IMR-90 (cell line): ENCODE measurements at regions not wholly inside any gene's neighbourhood (a gene's known extent, or its start where the extent isn't known, plus 50 kb on each side); places are given as distances from the start of the nearest gene placed in this dataset.

ENCODE experiments used
- ATAC-seq: fragments of 200-7000 bp; cut with Tn5 transposase; 2 replicates; pipeline ENCODE4 v1.9.1; 2020; ENCODE audit warnings: low read depth, mild to moderate bottlenecking, moderate library complexity
- BruUV-seq: library from RNA; stranded (reverse); fragments of 400-500 nt; replicated peaks from 2 replicates; lab custom pipeline; 2021; lab: Mats Ljungman, UMichigan
- CTCF ChIA-PET: fragments of 300-600 bp; formaldehyde crosslinking; extraction: SDS; loops from one replicate; lab custom pipeline; 2021; ENCODE audit warnings: antibody characterized with exemption; lab: Yijun Ruan, JAX
- POLR2A ChIA-PET: fragments of 300-600 bp; sonication (Branson Sonifier 250); formaldehyde crosslinking; loops from one replicate; lab custom pipeline; 2022; ENCODE audit warnings: antibody characterized with exemption; ENCODE audit not compliant: unreplicated experiment; lab: Charles Lee
- DNase-seq: peaks from one replicate; pipeline ENCODE4 v3.0.0; 2013
- H2AFZ ChIP-seq: replicated peaks from 2 replicates; pipeline ENCODE3; 2013; ENCODE audit warnings: low read length, mild to moderate bottlenecking; ENCODE audit not compliant: poor library complexity
- H2AK5ac ChIP-seq: 2 replicates; pipeline ENCODE4 v1.6.1; 2013; ENCODE audit warnings: low read depth, low read length, inconsistent platforms
- H2AK9ac ChIP-seq: replicated peaks from 2 replicates; pipeline ENCODE3; 2013; ENCODE audit warnings: mild to moderate bottlenecking, low read depth, low read length, moderate library complexity; ENCODE audit not compliant: poor library complexity
- H2BK120ac ChIP-seq: 2 replicates; pipeline ENCODE4 v1.6.1; 2013; ENCODE audit warnings: low read depth, low read length, inconsistent platforms
- H2BK15ac ChIP-seq: 3 replicates; pipeline ENCODE4 v1.6.1; 2013; ENCODE audit warnings: low read depth, low read length, inconsistent platforms
- H2BK20ac ChIP-seq: 2 replicates; pipeline ENCODE4 v1.6.1; 2013; ENCODE audit warnings: low read depth, mild to moderate bottlenecking, inconsistent platforms, low read length, moderate library complexity
- H2BK5ac ChIP-seq: 2 replicates; pipeline ENCODE4 v1.6.1; 2013; ENCODE audit warnings: mild to moderate bottlenecking, low read depth, low read length, inconsistent platforms; ENCODE audit not compliant: poor library complexity, severe bottlenecking
- H3K14ac ChIP-seq: replicated peaks from 2 replicates; pipeline ENCODE4 v1.6.1; 2013; ENCODE audit warnings: low read depth, low read length, inconsistent platforms
- H3K18ac ChIP-seq: 2 replicates; pipeline ENCODE4 v1.6.1; 2013; ENCODE audit warnings: low read depth, low read length, control low read depth
- H3K23ac ChIP-seq: 2 replicates; pipeline ENCODE4 v1.6.1; 2013; ENCODE audit warnings: low read depth, low read length, inconsistent platforms
- H3K27ac ChIP-seq: 2 replicates; pipeline ENCODE4 v1.5.1; 2013; ENCODE audit warnings: mild to moderate bottlenecking, control low read depth, low read length; ENCODE audit not compliant: insufficient read depth
- H3K27me3 ChIP-seq: 2 replicates; pipeline ENCODE4 v1.6.1; 2013; ENCODE audit warnings: low read length; ENCODE audit not compliant: control insufficient read depth, insufficient read depth
- H3K36me3 ChIP-seq: 2 replicates; pipeline ENCODE4 v1.6.1; 2013; ENCODE audit warnings: low read length, mixed read lengths; ENCODE audit not compliant: control insufficient read depth, insufficient read depth
- H3K4ac ChIP-seq: 2 replicates; pipeline ENCODE4 v1.6.1; 2013; ENCODE audit warnings: low read depth, low read length, inconsistent platforms
- H3K4me1 ChIP-seq: 2 replicates; pipeline ENCODE4 v1.6.1; 2013; ENCODE audit warnings: low read length, mixed read lengths; ENCODE audit not compliant: control insufficient read depth, insufficient read depth
- H3K4me2 ChIP-seq: 2 replicates; pipeline ENCODE4 v1.6.1; 2013; ENCODE audit warnings: low read depth, mild to moderate bottlenecking, control low read depth, low read length, moderate library complexity
- H3K4me3 ChIP-seq: 2 replicates; pipeline ENCODE4 v1.5.1; 2013; ENCODE audit warnings: low read depth, mild to moderate bottlenecking, control low read depth, low read length, moderate library complexity; ENCODE audit not compliant: insufficient read depth
- H3K56ac ChIP-seq: 2 replicates; pipeline ENCODE4 v1.6.1; 2013; ENCODE audit warnings: low read length, inconsistent platforms; ENCODE audit not compliant: insufficient read depth; ENCODE audit errors: extremely low read depth
- H3K79me1 ChIP-seq, 2 experiments: 2 replicates each; pipeline ENCODE4 v1.6.1; 2013; ENCODE audit warnings: low read length in 2 of 2, inconsistent platforms in 1 of 2, low read depth in 1 of 2
- H3K9ac ChIP-seq: 2 replicates; pipeline ENCODE4 v1.6.1; 2013; ENCODE audit warnings: low read depth, low read length, control low read depth
- H3K9me1 ChIP-seq: 2 replicates; pipeline ENCODE4 v1.6.1; 2013; ENCODE audit warnings: low read length, inconsistent platforms; ENCODE audit not compliant: insufficient read depth
- H3K9me3 ChIP-seq: 2 replicates; pipeline ENCODE4 v1.6.1; 2013; ENCODE audit warnings: low read length; ENCODE audit not compliant: control insufficient read depth, insufficient read depth
- H4K20me1 ChIP-seq: 2 replicates; pipeline ENCODE4 v1.6.1; 2013; ENCODE audit warnings: low read length, inconsistent platforms; ENCODE audit not compliant: insufficient read depth
- H4K5ac ChIP-seq: 2 replicates; pipeline ENCODE4 v1.6.1; 2013; ENCODE audit warnings: mild to moderate bottlenecking, low read depth, low read length, control low read depth
- H4K8ac ChIP-seq, 2 experiments: 2 replicates each; pipeline ENCODE4 v1.6.1; 2013; ENCODE audit warnings: low read depth in 2 of 2, low read length in 2 of 2, control low read depth in 1 of 2, inconsistent platforms in 1 of 2
- H4K91ac ChIP-seq: 2 replicates; pipeline ENCODE4 v1.6.1; 2013; ENCODE audit warnings: low read depth, low read length, inconsistent platforms; ENCODE audit not compliant: insufficient read depth
- CEBPB ChIP-seq: IDR thresholded peaks from 2 replicates; pipeline ENCODE4 v1.6.1; 2012; ENCODE audit warnings: low read depth, low read length, improper control_type of control experiment
- CTCF ChIP-seq: conservative IDR thresholded peaks from 2 replicates; pipeline ENCODE4 v1.5.1; 2012; ENCODE audit warnings: mild to moderate bottlenecking, low read depth, low read length, improper control_type of control experiment
- MAZ ChIP-seq: IDR thresholded peaks from 2 replicates; pipeline ENCODE4 v1.6.1; 2012; ENCODE audit warnings: low read depth, mild to moderate bottlenecking, low read length, improper control_type of control experiment, moderate library complexity, borderline replicate concordance
- POLR2A ChIP-seq: IDR thresholded peaks from 2 replicates; pipeline ENCODE4 v1.6.1; 2012; ENCODE audit warnings: mild to moderate bottlenecking, low read depth, low read length
- RAD21 ChIP-seq: IDR thresholded peaks from 2 replicates; pipeline ENCODE4 v1.6.1; 2012; ENCODE audit warnings: low read length, improper control_type of control experiment
- RCOR1 ChIP-seq: IDR thresholded peaks from 2 replicates; pipeline ENCODE4 v1.6.1; 2012; ENCODE audit warnings: mild to moderate bottlenecking, low read length, improper control_type of control experiment; ENCODE audit not compliant: insufficient replicate concordance
- RFX5 ChIP-seq: IDR thresholded peaks from 2 replicates; pipeline ENCODE4 v1.8.0; 2012; ENCODE audit warnings: low read depth, mild to moderate bottlenecking, low read length, moderate library complexity
- USF2 ChIP-seq: fragments of 150-350 bp; IDR thresholded peaks from 2 replicates; pipeline ENCODE4 v1.6.1; 2017; ENCODE audit warnings: mild to moderate bottlenecking, antibody characterized with exemption, low read length, low read depth
- WGBS, 2 experiments: methylation state at CpG; one replicate each; pipeline versions ENCODE4 v1.1.5 to v1.1.7; 2013; ENCODE audit warnings: missing lambda C conversion rate in 2 of 2; ENCODE audit not compliant: insufficient read length in 1 of 2; ENCODE audit errors: extremely low coverage in 2 of 2; 5-methylcytosine and 5-hydroxymethylcytosine counted together
- dilution Hi-C: fragments of 300-500 bp; cut with HindIII; formaldehyde crosslinking; loops from one replicate; pipeline ENCODE4 v1.14.3; 2018; ENCODE audit warnings: low sequenced_read_pairs; ENCODE audit not compliant: unreplicated experiment
- in situ Hi-C: fragments of 300-500 bp; cut with MboI; formaldehyde crosslinking; loops from 3 replicates; pipeline ENCODE4 v1.14.3; 2019; ENCODE audit warnings: low sequenced_read_pairs, inconsistent platforms, mixed read lengths
- intact Hi-C: fragments of 100-400 bp; cut with micrococcal nuclease; formaldehyde crosslinking; loops from 2 replicates; pipeline ENCODE4 v1.10.0; 2022

- Histone ChIP-seq H4K8ac (no peak overlapping the region), H3K4me1 (no peaks in the 10 kb centered on the region), H4K91ac (no peak overlapping the region), H2AFZ (no peak overlapping the region), H2BK20ac (no peak overlapping the region), H2AK5ac (no peak overlapping the region), H3K4me3 (no peak overlapping the region), H2BK120ac (no peak overlapping the region), H3K14ac (no peak overlapping the region), H3K27me3 (no peaks in the 10 kb centered on the region), H3K9me3 (no peaks in the 10 kb centered on the region), H3K56ac (no peak overlapping the region), H3K9ac (no peak overlapping the region), H3K36me3 (no peaks in the 10 kb centered on the region), H4K20me1 (no peaks in the 10 kb centered on the region), H3K79me1 (no peaks in the 10 kb centered on the region), H2BK15ac (no peak overlapping the region), H3K9me1 (no peaks in the 10 kb centered on the region), H3K4me2 (no peak overlapping the region), H3K27ac (no peak overlapping the region), H2BK5ac (no peak overlapping the region), H3K18ac (no peak overlapping the region), H2AK9ac (no peak overlapping the region), H3K23ac (no peak overlapping the region), H4K5ac (no peak overlapping the region), H3K4ac (no peak overlapping the region)
- TF ChIP-seq POLR2A, result no peak
- no peak for TF ChIP-seq RFX5
- no peak for TF ChIP-seq CEBPB
- no peak for TF ChIP-seq RCOR1
- no peak for TF ChIP-seq MAZ
- TF ChIP-seq CTCF, result no peak
- no peak for TF ChIP-seq RAD21
- TF ChIP-seq USF2, result no peak
- CTCF ChIA-PET, result no interaction called here
- in situ Hi-C loops, result no loop called here
- BruUV-seq, result no TSS peak
- ATAC-seq (no peak), DNase-seq (no peak)
- dilution Hi-C loops, result no loop called here
- POLR2A ChIA-PET, result no interaction called here
- intact Hi-C loops, result no loop called here
- WGBS, 2 experiments, result no CpG with 5 or more reads among the region's 1 CpG
Measured at GRCh38 chr5:152016421-152016820, 91.8 kb upstream of the GLRA1 start.
